Testis (tissue), 2 donors: ENCODE measurements at regions not wholly inside any gene's neighbourhood (a gene's known extent, or its start where the extent isn't known, plus 50 kb on each side); places are given as distances from the start of the nearest gene placed in this dataset.

ENCODE experiments used
- DNase-seq: peaks from one replicate; pipeline ENCODE4 v3.0.0-alpha.2; 2019
- H3K27ac ChIP-seq, 2 donors: fragments of 200-600 bp; sonication (generic); one replicate each; pipeline ENCODE4 v1.5.1; 2019
- H3K27me3 ChIP-seq: fragments of 200-600 bp; sonication (generic); one replicate; pipeline ENCODE4 v1.5.1; 2019
- H3K36me3 ChIP-seq: fragments of 200-600 bp; sonication (generic); one replicate; pipeline ENCODE4 v1.5.1; 2017; ENCODE audit warnings: low read depth; ENCODE audit errors: missing control alignments
- H3K4me1 ChIP-seq: fragments of 200-600 bp; sonication (generic); one replicate; pipeline ENCODE4 v1.5.1; 2019
- H3K4me3 ChIP-seq, 2 donors: fragments of 200-600 bp; sonication (generic); one replicate each; pipeline ENCODE4 v1.5.1; 2017 to 2019
- H3K9me3 ChIP-seq: fragments of 200-600 bp; sonication (generic); one replicate; pipeline ENCODE4 v1.5.1; 2017
- POLR2A ChIP-seq: fragments of 450-650 bp; IDR thresholded peaks from one replicate; pipeline ENCODE4 v1.6.1; 2017; ENCODE audit warnings: antibody characterized with exemption, mild to moderate bottlenecking, moderate library complexity
- WGBS, 2 donors: methylation state at CpG; one replicate each; pipeline ENCODE4 v1.1.5; 2018; 5-methylcytosine and 5-hydroxymethylcytosine counted together
- intact Hi-C: fragments of 100-400 bp; cut with DNase I; formaldehyde crosslinking; loops from one replicate; pipeline ENCODE4 v1.15.1; 2023; ENCODE audit warnings: low total_unique reads
- TF ChIP-seq, protein P1 (sequence below), 3 experiments: fragments of 450-650 bp in 2 of 3; fragments of 200-600 bp in 1 of 3; sonication (generic) in 1 of 3; IDR thresholded peaks; one replicate each; pipeline ENCODE4 v1.5.1; 2016 to 2019; ENCODE audit warnings: antibody characterized with exemption in 3 of 3, mild to moderate bottlenecking in 2 of 3, moderate library complexity in 1 of 3

- H3K9me3 ChIP-seq, result no peaks in the 10 kb centered on the region
- intact Hi-C loops, result no loop called here
- no peaks in the 10 kb centered on the region for H3K36me3 ChIP-seq
- H3K4me1 ChIP-seq, result no peaks in the 10 kb centered on the region
- no peak for DNase-seq
- no peak for TF ChIP-seq POLR2A
- TF ChIP-seq, protein P1, sequence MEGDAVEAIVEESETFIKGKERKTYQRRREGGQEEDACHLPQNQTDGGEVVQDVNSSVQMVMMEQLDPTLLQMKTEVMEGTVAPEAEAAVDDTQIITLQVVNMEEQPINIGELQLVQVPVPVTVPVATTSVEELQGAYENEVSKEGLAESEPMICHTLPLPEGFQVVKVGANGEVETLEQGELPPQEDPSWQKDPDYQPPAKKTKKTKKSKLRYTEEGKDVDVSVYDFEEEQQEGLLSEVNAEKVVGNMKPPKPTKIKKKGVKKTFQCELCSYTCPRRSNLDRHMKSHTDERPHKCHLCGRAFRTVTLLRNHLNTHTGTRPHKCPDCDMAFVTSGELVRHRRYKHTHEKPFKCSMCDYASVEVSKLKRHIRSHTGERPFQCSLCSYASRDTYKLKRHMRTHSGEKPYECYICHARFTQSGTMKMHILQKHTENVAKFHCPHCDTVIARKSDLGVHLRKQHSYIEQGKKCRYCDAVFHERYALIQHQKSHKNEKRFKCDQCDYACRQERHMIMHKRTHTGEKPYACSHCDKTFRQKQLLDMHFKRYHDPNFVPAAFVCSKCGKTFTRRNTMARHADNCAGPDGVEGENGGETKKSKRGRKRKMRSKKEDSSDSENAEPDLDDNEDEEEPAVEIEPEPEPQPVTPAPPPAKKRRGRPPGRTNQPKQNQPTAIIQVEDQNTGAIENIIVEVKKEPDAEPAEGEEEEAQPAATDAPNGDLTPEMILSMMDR (IDR thresholded peaks at IDR 0.05), result no peak
- no peak overlapping the region for H3K27ac ChIP-seq
- no peaks in the 10 kb centered on the region for H3K27me3 ChIP-seq
- 33 to 46% methylated on average over 2 of the region's 2 CpGs for WGBS, 2 donors
- H3K4me3 ChIP-seq, result no peak overlapping the region
These were observed 442.4 kb upstream of the MGAT4C start for GRCh38 chr12:86698641-86698980.

- H3K9me3 ChIP-seq, result no peaks in the 10 kb centered on the region
- no peak overlapping the region for H3K27ac ChIP-seq
- 88 to 89% methylated on average over 2 of the region's 2 CpGs for WGBS, 2 donors
- intact Hi-C loops, result no loop called here
- no peak for DNase-seq
- H3K4me3 ChIP-seq, result no peak overlapping the region
- TF ChIP-seq POLR2A, result no peak
- TF ChIP-seq, protein P1 (IDR thresholded peaks at IDR 0.05), result no peak
- H3K4me1 ChIP-seq, result no peaks in the 10 kb centered on the region
- H3K36me3 ChIP-seq, result no peaks in the 10 kb centered on the region
- H3K27me3 ChIP-seq, result no peaks in the 10 kb centered on the region
These were observed 441.9 kb upstream of the MGAT4C start for GRCh38 chr12:86697916-86698640.

DNA sequence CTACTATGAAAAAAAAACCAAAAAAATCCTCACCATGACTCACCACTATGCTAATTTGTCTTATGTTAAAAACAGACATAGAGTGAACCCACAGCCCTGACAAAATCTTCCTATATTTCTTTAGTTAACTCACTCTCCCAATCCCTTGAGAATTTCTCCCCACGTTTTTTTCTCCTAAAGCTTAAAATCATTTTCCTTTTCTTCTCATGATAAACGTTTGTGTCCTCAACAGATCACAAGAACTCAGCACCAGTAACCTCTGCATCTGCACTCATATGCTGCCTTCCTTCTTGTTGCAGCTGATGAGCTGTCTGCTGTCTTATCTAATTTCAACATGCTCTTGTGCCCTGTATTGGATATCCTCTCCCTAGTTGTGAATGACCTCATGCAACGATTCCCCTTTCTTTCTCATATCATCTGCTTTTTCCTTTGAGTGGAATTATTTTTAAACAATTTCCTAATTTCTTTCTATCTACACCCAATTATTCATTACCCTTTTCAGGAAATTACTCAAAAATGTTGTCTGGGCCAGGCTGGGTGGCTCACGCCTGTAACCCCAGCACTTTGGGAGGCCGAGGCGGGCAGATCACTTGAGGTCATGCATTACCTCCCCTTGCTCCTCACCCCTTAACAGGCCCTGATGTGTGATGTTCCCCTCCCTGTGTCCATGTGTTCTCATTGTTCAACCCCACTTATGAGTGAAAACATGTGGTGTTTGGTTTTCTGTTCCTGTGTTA, 427.5 kb upstream of the MGAT4C start:
- intact Hi-C loops, result no loop called here

GRCh38 chr12:86681060-86681459, 424.9 kb upstream of the MGAT4C start:
- no peak for DNase-seq
- no peaks in the 10 kb centered on the region for H3K27me3 ChIP-seq
- no peaks in the 10 kb centered on the region for H3K36me3 ChIP-seq
- H3K4me3 ChIP-seq, result no peak overlapping the region
- no peak for TF ChIP-seq POLR2A
- TF ChIP-seq, protein P1 (IDR thresholded peaks at IDR 0.05), result no peak
- intact Hi-C loops, result no loop called here
- H3K4me1 ChIP-seq, result no peaks in the 10 kb centered on the region
- no peak overlapping the region for H3K27ac ChIP-seq
- 63 to 74% methylated on average over 1 of the region's 1 CpG for WGBS, 2 donors
- H3K9me3 ChIP-seq, result no peaks in the 10 kb centered on the region

More for the DNA sequence above, 427.5 kb upstream of the MGAT4C start:
- no peak for TF ChIP-seq POLR2A
- TF ChIP-seq, protein P1 (IDR thresholded peaks at IDR 0.05), result no peak
- Histone ChIP-seq H3K27ac (no peak overlapping the region), H3K4me1 (no peaks in the 10 kb centered on the region), H3K9me3 (no peaks in the 10 kb centered on the region), H3K4me3 (no peak overlapping the region), H3K27me3 (no peaks in the 10 kb centered on the region), H3K36me3 (no peaks in the 10 kb centered on the region)
- 63 to 66% methylated on average over 6 of the region's 6 CpGs for WGBS, 2 donors
- DNase-seq, result no peak
